Neuron (in vitro differentiated cells): ENCODE measurements at regions not wholly inside any gene's neighbourhood (a gene's known extent, or its start where the extent isn't known, plus 50 kb on each side); places are given as distances from the start of the nearest gene placed in this dataset.

Source experiments
- H2AFZ ChIP-seq: one replicate; pipeline ENCODE4 v1.6.1; 2013; ENCODE audit warnings: low read depth, mild to moderate bottlenecking, inconsistent platforms, low read length, moderate library complexity
- H3K27me3 ChIP-seq: one replicate; pipeline ENCODE4 v1.6.1; 2013; ENCODE audit warnings: low read length; ENCODE audit not compliant: insufficient read depth
- H3K36me3 ChIP-seq: one replicate; pipeline ENCODE4 v1.6.1; 2013; ENCODE audit warnings: low read length; ENCODE audit not compliant: insufficient read depth
- H3K4me1 ChIP-seq: one replicate; pipeline ENCODE4 v1.6.1; 2013; ENCODE audit warnings: low read length; ENCODE audit not compliant: insufficient read depth
- H3K4me3 ChIP-seq: 2 replicates; pipeline ENCODE4 v1.5.1; 2013; ENCODE audit warnings: mild to moderate bottlenecking, low read length, moderate library complexity
- H3K9me3 ChIP-seq: one replicate; pipeline ENCODE4 v1.6.1; 2013; ENCODE audit warnings: low read length

DNA sequence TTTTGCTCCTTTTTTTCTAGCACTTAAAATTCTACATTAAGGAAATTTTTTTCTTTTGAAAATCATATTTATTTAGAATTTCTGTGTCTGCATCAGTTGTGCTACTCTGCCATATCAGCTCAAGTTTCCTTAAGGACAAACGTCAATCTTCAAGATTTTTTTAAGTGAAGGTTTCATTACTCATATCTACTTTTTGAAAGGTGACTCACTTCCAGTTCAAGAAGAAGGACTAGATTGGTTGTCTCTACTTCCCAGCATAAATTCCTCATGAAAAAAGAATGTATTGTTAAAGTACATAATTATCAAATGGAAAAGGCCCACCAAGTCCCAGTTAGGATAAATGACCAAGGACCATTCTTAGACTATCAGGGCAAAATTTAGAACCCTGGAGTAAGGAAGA lies 626.5 kb downstream of the DMRTA1 start:
- Histone ChIP-seq H3K9me3 (no peaks in the 10 kb centered on the region), H2AFZ (no peak overlapping the region), H3K4me1 (no peaks in the 10 kb centered on the region), H3K27me3 (no peaks in the 10 kb centered on the region), H3K36me3 (no peaks in the 10 kb centered on the region), H3K4me3 (no peak overlapping the region)

- no peaks in the 10 kb centered on the region for H3K9me3 ChIP-seq
- no peaks in the 10 kb centered on the region for H3K27me3 ChIP-seq
- H3K4me3 ChIP-seq = no peak overlapping the region
- no peak overlapping the region for H2AFZ ChIP-seq
- H3K36me3 ChIP-seq = no peaks in the 10 kb centered on the region
- H3K4me1 ChIP-seq = no peaks in the 10 kb centered on the region
These were observed 633.2 kb downstream of the DMRTA1 start for GRCh38 chr9:23079798-23080197.

DNA sequence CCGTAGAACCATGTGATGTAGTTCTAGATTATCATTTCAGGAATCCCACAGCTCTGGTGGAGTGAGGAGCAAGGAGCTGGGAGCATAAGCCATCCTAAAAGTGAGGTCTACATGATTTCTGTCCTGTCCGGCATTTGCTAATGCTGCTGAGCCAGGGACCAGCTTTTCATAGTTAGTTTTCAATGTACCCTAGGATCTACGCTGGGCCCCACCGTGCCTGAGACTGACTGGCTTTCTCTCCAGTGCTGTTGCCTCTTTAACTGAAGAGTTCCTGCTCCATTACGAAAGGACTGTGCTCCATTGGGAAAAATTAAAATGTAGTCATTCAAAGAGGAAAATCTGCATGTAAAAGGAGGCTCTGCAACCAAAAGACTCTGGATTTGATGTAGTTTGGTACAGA lies 634.8 kb downstream of the DMRTA1 start:
- H3K27me3 ChIP-seq = no peaks in the 10 kb centered on the region
- H3K36me3 ChIP-seq = no peaks in the 10 kb centered on the region
- no peaks in the 10 kb centered on the region for H3K9me3 ChIP-seq
- H2AFZ ChIP-seq = no peak overlapping the region
- no peaks in the 10 kb centered on the region for H3K4me1 ChIP-seq
- no peak overlapping the region for H3K4me3 ChIP-seq

- H3K27me3 ChIP-seq = no peaks in the 10 kb centered on the region
These were observed 642.3 kb downstream of the DMRTA1 start for GRCh38 chr9:23088932-23089364.

GRCh38 chr9:23117616-23118015 lies 671.0 kb downstream of the DMRTA1 start:
- no peak overlapping the region for H2AFZ ChIP-seq
- no peaks in the 10 kb centered on the region for H3K36me3 ChIP-seq
- H3K4me1 ChIP-seq = no peaks in the 10 kb centered on the region
- no peak overlapping the region for H3K4me3 ChIP-seq
- no peaks in the 10 kb centered on the region for H3K27me3 ChIP-seq
- H3K9me3 ChIP-seq = no peaks in the 10 kb centered on the region

More at GRCh38 chr9:23088932-23089364, 642.3 kb downstream of the DMRTA1 start:
- Histone ChIP-seq H3K4me3 (no peak overlapping the region), H3K4me1 (no peaks in the 10 kb centered on the region), H2AFZ (no peak overlapping the region), H3K36me3 (no peaks in the 10 kb centered on the region), H3K9me3 (no peaks in the 10 kb centered on the region)

- H2AFZ ChIP-seq = no peak overlapping the region
- no peak overlapping the region for H3K4me3 ChIP-seq
- no peaks in the 10 kb centered on the region for H3K9me3 ChIP-seq
- no peaks in the 10 kb centered on the region for H3K27me3 ChIP-seq
- H3K4me1 ChIP-seq = no peaks in the 10 kb centered on the region
- H3K36me3 ChIP-seq = no peaks in the 10 kb centered on the region
These were observed 674.0 kb downstream of the DMRTA1 start for GRCh38 chr9:23120630-23121029.

DNA sequence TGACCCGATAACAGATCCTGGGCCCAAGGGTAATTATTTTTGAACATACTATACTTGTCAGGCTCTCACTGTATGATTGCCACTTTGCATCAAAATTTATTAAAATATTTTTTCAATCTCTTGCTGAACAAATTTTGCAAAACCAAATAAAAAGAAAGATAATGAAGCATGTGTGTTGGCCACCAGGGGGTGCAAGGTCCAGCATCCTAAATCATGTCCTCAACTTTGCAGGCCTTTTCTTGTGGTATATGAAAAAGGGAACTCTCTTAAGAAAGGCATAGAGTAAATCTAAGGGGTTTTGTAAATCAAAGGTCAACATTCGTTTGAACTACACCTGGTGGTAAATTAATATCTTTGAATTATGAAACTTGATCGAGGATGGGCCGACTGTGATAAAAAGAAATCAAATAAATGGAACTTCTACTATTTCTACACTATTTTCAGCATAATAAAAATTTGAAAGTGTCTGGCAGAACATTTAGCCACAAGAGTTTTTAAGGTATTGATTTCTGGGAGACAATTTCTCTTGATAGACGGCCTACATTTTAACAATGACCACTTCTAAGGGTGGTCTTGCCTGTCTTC lies 676.5 kb downstream of the DMRTA1 start:
- Histone ChIP-seq H3K27me3 (no peaks in the 10 kb centered on the region), H3K9me3 (no peaks in the 10 kb centered on the region), H3K36me3 (no peaks in the 10 kb centered on the region), H2AFZ (no peak overlapping the region), H3K4me3 (no peak overlapping the region), H3K4me1 (no peaks in the 10 kb centered on the region)

- Histone ChIP-seq H3K36me3 (no peaks in the 10 kb centered on the region), H3K9me3 (no peaks in the 10 kb centered on the region), H3K27me3 (no peaks in the 10 kb centered on the region), H3K4me3 (no peak overlapping the region), H2AFZ (no peak overlapping the region), H3K4me1 (no peaks in the 10 kb centered on the region)
These were observed 680.6 kb downstream of the ELAVL2 start for GRCh38 chr9:23145467-23145866.

DNA sequence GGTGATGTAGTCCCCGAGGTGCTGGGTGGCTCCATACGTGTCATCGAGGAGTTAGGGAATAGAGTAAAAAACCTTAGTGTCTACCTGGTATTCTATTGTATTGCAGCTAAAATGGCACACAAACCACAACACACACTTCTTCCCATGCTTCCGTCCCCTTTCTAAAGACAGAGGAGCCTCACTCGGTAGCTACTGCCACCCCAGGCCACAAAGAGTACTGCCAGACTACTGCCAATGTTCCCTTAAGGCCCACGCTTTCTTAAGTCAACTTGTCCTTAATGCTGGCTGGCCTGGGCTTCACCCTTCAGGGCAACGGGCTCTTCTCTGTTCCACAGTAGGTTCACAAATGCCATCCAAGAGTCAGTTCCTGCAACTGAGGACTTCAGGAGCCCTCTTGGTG lies 673.0 kb downstream of the ELAVL2 start:
- no peak overlapping the region for H3K4me3 ChIP-seq

DNA sequence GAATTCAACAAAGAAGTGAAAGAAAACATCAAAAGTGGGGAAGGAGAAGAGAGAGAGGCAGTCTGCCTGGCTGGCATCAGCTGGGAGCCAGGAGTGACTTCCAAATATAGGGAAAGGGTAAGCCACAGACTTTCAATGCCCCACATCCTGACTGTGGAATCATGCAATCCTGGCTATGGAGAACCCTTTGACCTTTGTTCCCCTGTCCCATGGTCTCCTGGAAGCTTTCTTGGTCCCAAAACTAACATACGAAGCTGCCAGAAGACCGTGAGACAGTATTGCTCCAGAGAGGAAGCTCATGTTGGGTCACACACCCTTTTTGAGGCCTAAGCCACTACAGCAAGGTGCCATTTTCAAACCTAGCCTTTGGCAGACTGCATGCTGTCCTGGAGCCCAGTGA lies 665.5 kb downstream of the ELAVL2 start:
- H2AFZ ChIP-seq = no peak overlapping the region
- H3K4me1 ChIP-seq = no peaks in the 10 kb centered on the region

More for the DNA sequence above, 673.0 kb downstream of the ELAVL2 start:
- Histone ChIP-seq H3K27me3 (no peaks in the 10 kb centered on the region), H3K36me3 (no peaks in the 10 kb centered on the region), H2AFZ (no peak overlapping the region), H3K4me1 (no peaks in the 10 kb centered on the region), H3K9me3 (no peaks in the 10 kb centered on the region)

DNA sequence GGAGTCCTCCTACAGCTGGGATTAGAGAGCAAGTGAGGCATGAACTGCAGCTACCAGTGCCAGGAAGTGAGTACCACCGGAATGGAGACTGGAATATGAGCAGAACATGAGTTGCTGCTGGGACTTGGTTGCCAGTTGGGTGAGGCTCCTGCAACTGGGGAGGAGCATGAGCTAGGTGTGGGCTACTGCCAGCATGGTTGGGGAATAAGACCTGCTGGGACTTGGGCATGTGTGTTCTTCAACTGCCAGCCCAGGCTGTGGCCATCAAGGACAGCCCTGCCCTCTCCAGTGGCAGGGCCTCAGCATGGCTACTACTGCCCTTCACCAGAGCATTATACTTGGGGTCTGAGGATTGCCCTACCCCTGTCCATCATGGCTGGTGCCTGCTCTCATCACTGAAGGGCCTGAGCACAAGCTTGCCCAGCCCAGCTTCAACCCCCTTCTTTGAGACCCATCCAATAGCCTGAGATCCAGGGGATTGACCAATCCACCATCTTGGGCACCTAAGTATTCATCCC lies 665.0 kb downstream of the ELAVL2 start:
- no peaks in the 10 kb centered on the region for H3K27me3 ChIP-seq
- no peak overlapping the region for H3K4me3 ChIP-seq
- no peaks in the 10 kb centered on the region for H3K4me1 ChIP-seq
- no peaks in the 10 kb centered on the region for H3K9me3 ChIP-seq
- H3K36me3 ChIP-seq = no peaks in the 10 kb centered on the region
- H2AFZ ChIP-seq = no peak overlapping the region

More for the DNA sequence above, 665.5 kb downstream of the ELAVL2 start:
- Histone ChIP-seq H3K27me3 (no peaks in the 10 kb centered on the region), H3K9me3 (no peaks in the 10 kb centered on the region), H3K4me3 (no peak overlapping the region), H3K36me3 (no peaks in the 10 kb centered on the region)

- no peaks in the 10 kb centered on the region for H3K9me3 ChIP-seq
- H3K36me3 ChIP-seq = no peaks in the 10 kb centered on the region
- no peaks in the 10 kb centered on the region for H3K27me3 ChIP-seq
- H2AFZ ChIP-seq = no peak overlapping the region
- no peaks in the 10 kb centered on the region for H3K4me1 ChIP-seq
- no peak overlapping the region for H3K4me3 ChIP-seq
These were observed 663.3 kb downstream of the ELAVL2 start for GRCh38 chr9:23162789-23163188.

DNA sequence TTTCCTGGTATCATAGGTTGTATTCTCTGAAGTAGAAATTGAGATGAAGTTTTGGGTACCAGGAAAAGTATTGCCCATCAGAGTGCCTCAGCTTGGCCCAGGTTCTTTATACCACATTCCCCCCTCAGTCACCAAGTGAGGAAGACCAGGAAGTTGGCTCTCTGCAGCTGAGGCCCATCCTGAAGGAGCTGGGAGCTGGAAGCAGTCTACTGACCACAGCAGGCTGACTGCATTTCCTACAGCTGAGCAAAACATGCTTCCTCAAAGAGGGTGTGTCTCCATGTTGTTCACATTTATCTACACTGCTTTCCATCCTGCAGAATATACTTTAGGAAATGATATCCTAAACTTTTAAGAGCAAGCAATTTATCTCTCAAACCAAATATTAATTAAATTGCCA lies 654.6 kb downstream of the ELAVL2 start:
- no peaks in the 10 kb centered on the region for H3K27me3 ChIP-seq
- no peaks in the 10 kb centered on the region for H3K36me3 ChIP-seq
- H3K4me1 ChIP-seq = no peaks in the 10 kb centered on the region
- no peaks in the 10 kb centered on the region for H3K9me3 ChIP-seq
- H2AFZ ChIP-seq = no peak overlapping the region
- H3K4me3 ChIP-seq = no peak overlapping the region

DNA sequence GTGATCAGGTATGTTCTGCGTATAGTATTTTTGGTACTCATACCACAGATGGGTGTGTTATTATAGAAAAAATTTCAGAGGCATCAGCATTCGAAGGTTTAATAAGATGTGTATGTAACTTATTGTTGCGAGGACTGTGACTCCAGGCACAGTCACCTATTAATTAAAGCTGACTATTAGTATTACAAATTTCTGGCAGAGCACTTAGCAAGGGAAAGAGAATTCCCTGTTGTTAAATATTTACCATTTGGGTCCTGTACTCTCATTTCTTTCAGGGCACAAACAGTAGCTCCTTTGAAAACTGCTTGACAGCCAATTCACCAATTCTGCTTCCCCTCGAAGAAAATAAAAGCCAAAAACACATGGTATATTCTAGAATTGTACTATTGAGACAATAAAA lies 653.8 kb downstream of the ELAVL2 start:
- H3K9me3 ChIP-seq = no peaks in the 10 kb centered on the region
- no peaks in the 10 kb centered on the region for H3K36me3 ChIP-seq
- no peaks in the 10 kb centered on the region for H3K4me1 ChIP-seq
- no peak overlapping the region for H2AFZ ChIP-seq
- no peaks in the 10 kb centered on the region for H3K27me3 ChIP-seq
- H3K4me3 ChIP-seq = no peak overlapping the region
